GM18508 (cell line): ENCODE measurements at regions not wholly inside any gene's neighbourhood (a gene's known extent, or its start where the extent isn't known, plus 50 kb on each side); places are given as distances from the start of the nearest gene placed in this dataset.

Experiments
- ATAC-seq: cut with Tn5 transposase; IDR thresholded peaks from one replicate; pipeline ENCODE4 v1.9.1; 2021; ENCODE audit warnings: moderate number of reproducible peaks; ENCODE audit not compliant: insufficient read depth, unreplicated experiment

DNA sequence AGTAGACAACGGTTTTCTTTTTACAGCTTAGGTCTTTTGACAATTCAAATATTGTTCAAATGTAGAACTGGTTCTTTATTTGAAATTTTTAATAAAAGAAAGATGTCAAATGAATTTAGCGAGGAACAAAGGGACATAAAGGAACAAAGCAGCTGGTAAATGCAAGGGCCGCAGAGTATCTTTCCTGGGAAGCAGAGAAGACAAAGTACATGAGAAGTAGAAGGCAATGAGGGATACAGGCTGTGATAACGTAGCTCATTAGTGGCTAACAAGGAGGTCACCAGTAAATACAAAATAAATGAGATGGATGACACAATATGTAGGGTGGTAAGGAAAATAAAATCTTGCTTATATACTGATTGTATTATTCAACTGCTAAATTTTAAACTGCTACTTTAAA, 762.8 kb downstream of the VGLL3 start:
- ATAC-seq: no peak

DNA sequence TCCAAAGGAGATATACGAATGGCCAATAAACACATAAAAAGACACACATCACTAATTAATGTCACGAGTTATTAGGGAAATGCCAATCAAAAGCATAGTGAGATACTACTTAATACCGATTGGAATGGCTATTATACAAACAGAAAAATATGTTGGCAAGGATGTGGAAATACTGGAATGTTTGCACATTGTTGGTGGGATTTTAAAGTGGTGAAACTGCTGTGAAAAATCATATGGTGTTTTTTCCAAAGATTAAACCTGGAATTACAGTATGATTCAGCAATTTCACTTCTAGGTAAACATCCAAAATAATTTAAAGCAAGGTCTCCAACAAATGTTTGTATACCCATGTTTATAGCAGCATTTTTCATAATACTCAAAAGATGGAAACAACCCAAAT, 765.5 kb downstream of the VGLL3 start:
- ATAC-seq: no peak

DNA sequence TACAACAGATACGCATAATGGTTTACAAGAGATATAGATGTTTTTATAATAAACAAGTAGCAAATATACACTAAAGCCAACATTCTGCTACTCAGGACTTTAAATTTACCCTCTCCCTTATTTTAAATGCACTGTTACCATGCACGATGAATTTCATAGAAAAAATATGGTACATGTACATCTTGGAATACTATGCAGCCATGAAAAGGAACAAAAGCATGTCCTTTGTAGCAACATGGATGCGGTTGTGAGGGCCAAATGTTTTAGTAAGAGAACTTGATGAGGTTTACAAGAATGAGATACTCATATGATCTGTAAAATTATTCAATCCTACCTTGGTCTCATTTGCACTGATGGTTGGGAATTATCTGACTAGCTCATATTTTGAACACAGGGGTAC, 769.3 kb downstream of the VGLL3 start:
- no peak for ATAC-seq

DNA sequence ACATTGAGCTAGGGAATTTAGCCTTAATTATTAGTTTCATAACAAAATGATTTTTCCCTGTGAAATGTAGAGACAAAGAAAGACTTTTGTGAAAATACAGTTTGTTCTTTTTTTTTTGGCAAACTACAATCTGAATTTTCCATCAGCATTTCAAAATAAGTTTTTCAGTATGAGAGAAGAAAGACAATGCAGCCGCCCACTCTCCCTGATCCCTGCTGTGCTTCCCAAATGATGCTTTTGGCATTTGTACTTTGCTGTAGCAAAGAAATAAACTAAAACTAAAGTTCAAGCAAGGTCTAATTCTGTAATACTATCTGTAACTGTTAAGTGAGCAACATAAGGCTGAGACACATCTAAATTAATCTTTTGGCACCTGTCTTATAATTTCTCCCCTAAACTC, 782.2 kb downstream of the VGLL3 start:
- ATAC-seq: no peak

GRCh38 chr3:86182606-86183005, 808.3 kb downstream of the VGLL3 start:
- no peak for ATAC-seq

GRCh38 chr3:86180696-86181095, 810.3 kb downstream of the VGLL3 start:
- no peak for ATAC-seq

DNA sequence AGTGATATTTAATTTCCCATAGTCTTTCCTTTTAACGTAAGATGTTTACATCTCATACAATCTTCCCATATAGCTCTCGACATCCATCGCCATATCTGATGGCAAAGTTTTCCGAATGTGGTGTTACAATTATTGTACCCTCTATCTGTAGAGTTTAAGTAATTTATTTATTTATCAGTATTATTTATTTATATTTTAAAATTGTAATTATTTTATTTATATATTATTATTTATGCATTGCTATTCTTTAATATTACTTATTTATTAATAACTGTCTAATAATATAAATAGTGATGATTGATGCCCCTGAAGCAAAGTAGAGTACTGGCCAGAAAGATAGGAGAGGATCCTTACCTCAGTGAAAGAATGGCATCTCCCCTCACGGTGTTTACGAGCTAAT, 812.9 kb downstream of the VGLL3 start:
- ATAC-seq: no peak

- no peak for ATAC-seq
Measured at GRCh38 chr3:86176445-86176784, 814.5 kb downstream of the VGLL3 start.

GRCh38 chr3:86175593-86176444, 815.1 kb downstream of the VGLL3 start:
- ATAC-seq: no peak

DNA sequence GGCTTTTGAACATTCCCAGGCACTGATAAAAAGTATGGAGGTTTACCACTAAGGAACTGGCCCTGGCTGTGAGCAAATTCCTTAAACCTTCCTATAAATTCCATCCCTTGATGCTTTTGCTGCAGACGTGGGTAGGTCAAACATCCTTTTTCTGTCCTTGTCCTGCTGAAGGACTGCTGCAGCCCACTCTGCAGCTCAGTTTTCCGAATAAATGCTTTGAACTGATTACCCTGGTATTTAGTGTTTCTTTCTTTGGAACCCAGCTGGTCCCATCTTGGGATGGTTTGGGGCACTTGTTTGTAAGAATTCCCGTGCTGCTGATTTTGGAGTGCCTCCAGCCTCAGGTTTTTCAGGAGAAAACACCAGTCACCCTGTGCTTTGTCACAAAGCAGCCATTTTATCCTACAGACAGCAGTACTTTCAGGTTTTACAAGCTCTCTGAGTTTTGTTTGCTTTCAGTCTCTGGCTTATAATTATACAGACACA, 815.9 kb downstream of the VGLL3 start:
- no peak for ATAC-seq

DNA sequence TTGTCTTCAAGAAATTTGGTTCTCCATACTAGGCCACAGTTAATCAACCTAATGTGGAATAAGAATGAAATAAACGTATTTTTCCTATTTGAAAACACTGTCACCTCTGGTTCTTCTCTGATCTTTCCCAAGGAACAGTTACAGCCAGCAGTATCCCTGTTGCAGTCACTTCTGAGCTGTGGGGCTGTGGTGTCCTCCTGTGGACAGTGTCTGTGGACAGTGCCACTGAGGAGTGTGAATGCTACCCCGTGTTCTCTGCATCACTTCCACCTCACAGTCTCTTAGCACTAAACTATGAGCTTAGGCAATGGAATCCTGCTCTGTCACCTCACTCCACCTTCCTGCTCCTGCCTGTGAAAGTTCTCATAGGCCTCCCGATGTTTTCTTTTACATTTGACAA, 817.5 kb downstream of the VGLL3 start:
- ATAC-seq: no peak

GRCh38 chr3:86168512-86168911, 822.4 kb downstream of the VGLL3 start:
- ATAC-seq: no peak

DNA sequence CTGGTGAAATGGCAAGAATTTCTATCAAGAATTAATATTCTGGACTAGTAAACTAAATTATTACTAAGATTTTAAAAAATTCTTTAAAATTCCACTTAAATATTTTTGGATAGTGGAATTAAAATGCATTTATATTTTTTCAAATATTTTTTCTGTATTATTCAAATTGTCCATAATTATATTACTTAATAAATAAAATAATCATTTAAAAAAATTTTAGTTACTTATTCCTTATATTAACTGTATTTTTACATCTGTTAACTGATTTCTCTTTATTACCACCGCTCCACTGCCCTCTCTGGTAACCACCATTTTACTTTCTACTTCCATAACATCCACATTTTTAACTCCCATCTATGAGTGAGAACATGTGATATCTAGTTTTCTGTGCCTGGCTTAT, 828.4 kb downstream of the VGLL3 start:
- no peak for ATAC-seq

DNA sequence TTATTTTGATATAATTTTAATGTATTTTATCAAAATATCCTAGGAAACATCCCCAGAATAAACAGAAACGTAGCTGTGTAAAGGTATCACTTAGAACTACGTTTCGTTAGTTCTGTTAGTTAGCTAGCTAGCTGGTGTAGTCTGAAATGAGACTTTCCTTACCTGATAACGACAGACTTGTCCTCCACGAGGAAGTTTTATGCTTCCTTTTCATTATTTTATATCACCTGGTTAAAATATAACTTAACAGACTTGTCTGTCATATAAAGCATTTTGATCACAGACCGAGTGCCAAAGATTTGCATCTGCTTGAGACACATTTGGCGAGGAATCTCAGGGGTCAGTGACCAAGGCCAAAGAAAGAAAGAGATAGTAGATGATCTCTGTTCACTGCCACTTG, 829.5 kb downstream of the VGLL3 start:
- ATAC-seq: no peak

GRCh38 chr3:86152620-86153019, 838.3 kb downstream of the VGLL3 start:
- ATAC-seq: no peak

GRCh38 chr3:86149054-86149453, 841.9 kb downstream of the VGLL3 start:
- no peak for ATAC-seq

DNA sequence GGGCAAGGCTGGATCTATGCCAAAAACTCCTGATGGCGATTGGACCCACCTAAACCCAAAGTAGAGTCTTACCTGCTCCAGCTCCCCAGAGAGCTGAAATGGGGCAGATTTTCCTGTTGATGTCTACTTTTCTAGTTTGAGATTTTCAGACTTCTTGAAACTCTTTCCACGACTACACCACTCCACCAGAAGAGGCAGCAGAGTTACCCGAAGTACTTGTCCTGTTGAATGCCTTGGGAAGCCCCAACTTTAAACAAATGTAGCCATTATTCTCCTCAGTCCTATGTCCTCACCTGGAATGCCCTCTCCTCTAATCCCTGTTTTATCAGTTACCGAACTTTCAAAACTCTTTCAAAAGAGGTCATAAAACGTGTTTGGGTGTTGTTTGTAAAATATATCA, 843.8 kb downstream of the VGLL3 start:
- no peak for ATAC-seq

- no peak for ATAC-seq
Measured at GRCh38 chr3:86126552-86126951, 864.4 kb downstream of the VGLL3 start.
